ENCODE measurements at regions not wholly inside any gene's neighbourhood (a gene's known extent, or its start where the extent isn't known, plus 50 kb on each side); places are given as distances from the start of the nearest gene placed in this dataset.

GRCh38 chr1:106986603-106987002, 69.9 kb upstream of the PRMT6 start:
- TF ChIP-seq EZH2 (IDR thresholded peaks at IDR 0.05; ENCODE audit: borderline replicate concordance) (no peak), CTCF (IDR thresholded peaks at IDR 0.05; ENCODE audit: poor library complexity) (no peak), EZH2phosphoT487 (IDR thresholded peaks at IDR 0.05; ENCODE audit: low read depth, severe bottlenecking, unreplicated experiment) (no peak)
